Activated CD4-positive, alpha-beta T cell treated with anti-CD3 and anti-CD28 coated beads, Interleukin-2, amount 10 ng/mL, durations not matched to agents 7 days and 5 days (primary cell): ENCODE measurements at regions not wholly inside any gene's neighbourhood (a gene's known extent, or its start where the extent isn't known, plus 50 kb on each side); places are given as distances from the start of the nearest gene placed in this dataset.

Experiments
- CTCF ChIA-PET: fragments of 350-600 bp; sonication (Branson Sonifier 250); formaldehyde crosslinking; loops from one replicate; lab custom pipeline; 2021; ENCODE audit warnings: antibody characterized with exemption; lab: Charles Lee
- POLR2A ChIA-PET: fragments of 350-600 bp; sonication (Branson Sonifier 250); formaldehyde crosslinking; loops from one replicate; lab custom pipeline; 2021; ENCODE audit warnings: antibody characterized with exemption; lab: Charles Lee
- DNase-seq: peaks from one replicate; pipeline ENCODE4 v3.0.0-alpha.2; 2020
- H3K27ac Mint-ChIP-seq: one replicate; pipeline ENCODE4 v1.8.0; 2021; ENCODE audit warnings: mild to moderate bottlenecking, moderate library complexity, mixed read lengths
- H3K27me3 Mint-ChIP-seq: one replicate; pipeline ENCODE4 v1.8.0; 2021; ENCODE audit warnings: mixed read lengths
- H3K36me3 Mint-ChIP-seq: one replicate; pipeline ENCODE4 v1.8.0; 2021; ENCODE audit warnings: low read depth, mixed read lengths
- H3K4me1 Mint-ChIP-seq: one replicate; pipeline ENCODE4 v1.8.0; 2021; ENCODE audit warnings: mixed read lengths
- H3K4me3 Mint-ChIP-seq: one replicate; pipeline ENCODE4 v1.8.0; 2021; ENCODE audit warnings: mild to moderate bottlenecking, moderate library complexity, mixed read lengths
- H3K9me3 Mint-ChIP-seq: one replicate; pipeline ENCODE4 v1.8.0; 2021; ENCODE audit warnings: mixed read lengths

DNA sequence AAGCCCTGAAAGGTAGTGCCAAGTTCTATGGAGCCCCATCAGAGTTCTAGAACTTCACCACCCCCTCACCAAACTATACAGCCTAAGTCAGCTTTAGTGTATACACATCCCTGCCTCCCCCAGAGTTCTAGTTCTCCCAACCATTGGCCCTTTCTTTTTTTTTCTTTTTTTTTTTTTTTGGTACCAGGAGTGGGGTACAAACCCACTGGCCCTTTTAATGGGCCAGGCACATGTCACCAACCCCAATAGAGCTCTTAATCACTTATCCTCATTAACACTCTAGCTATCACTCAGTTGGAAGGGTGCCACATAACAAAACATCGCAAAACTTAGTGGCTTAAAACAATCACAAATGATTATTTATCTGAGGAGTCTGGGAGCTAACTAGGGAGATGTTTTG lies 588.6 kb downstream of the BCOR start:
- Mint-ChIP-seq H3K4me1 (peaks cover 3% of the 10 kb centered on the region), H3K27me3 (no peaks in the 10 kb centered on the region), H3K4me3 (no peak overlapping the region), H3K27ac (no peak overlapping the region), H3K36me3 (no peaks in the 10 kb centered on the region), H3K9me3 (peaks cover 5% of the 10 kb centered on the region)
- CTCF ChIA-PET, result interaction anchor here (0.6 kb wide), 3 partner anchors 11 to 1771 kb away, joined by 3 read pairs; no protein-coding TSS in a partner anchor
- no peak for DNase-seq
- POLR2A ChIA-PET, result no interaction called here

DNA sequence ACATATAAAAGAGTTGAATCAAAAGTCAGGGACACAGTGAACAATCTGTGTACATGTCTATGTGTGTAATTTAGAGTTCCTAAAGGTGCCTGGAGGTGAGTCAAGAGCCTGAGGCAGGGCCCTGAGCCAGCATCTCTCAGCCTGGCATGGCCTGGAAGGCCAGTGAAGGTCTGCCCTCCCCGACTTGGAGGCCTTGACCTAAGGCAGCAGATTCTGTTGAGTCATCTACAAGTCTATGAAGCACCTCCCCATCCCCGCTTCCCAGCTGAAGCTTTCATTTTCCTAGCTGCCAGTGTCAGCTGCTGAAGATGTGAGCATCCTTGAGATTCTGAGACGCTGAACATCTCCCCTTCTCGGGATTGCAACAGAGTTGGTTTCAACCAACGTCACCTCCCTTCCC lies 583.9 kb downstream of the BCOR start:
- ChIA-PET CTCF (no interaction called here), POLR2A (no interaction called here)
- no peak for DNase-seq
- Mint-ChIP-seq H3K27ac (no peak overlapping the region), H3K9me3 (peaks cover 5% of the 10 kb centered on the region), H3K4me1 (no peaks in the 10 kb centered on the region), H3K27me3 (no peaks in the 10 kb centered on the region), H3K4me3 (no peak overlapping the region), H3K36me3 (no peaks in the 10 kb centered on the region)

DNA sequence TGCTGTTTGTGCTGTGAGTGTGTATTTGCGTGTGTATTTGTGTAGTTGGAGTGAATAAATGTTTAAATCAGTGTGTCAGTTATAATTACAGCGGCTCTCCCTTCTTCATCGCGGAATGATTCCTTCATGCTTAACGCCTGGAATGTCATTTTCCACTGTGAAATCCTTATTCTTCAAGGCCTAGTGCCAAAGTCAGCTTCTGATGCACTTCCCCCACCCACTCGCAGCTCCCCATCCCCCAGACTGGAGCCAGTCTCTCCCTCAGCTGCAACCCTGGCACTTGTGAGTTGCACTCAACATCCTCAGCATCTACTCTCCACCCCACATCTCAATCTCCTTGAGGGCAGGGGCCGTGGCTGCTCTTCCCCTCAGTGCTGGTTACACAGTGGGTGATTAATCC lies 583.0 kb downstream of the BCOR start:
- CTCF ChIA-PET, result interaction anchor here (0.7 kb wide), 1 partner anchor 28 kb away, joined by 3 read pairs; no protein-coding TSS in a partner anchor
- no peak overlapping the region for H3K4me3 Mint-ChIP-seq
- no peaks in the 10 kb centered on the region for H3K4me1 Mint-ChIP-seq
- H3K9me3 Mint-ChIP-seq, result peaks cover 2% of the 10 kb centered on the region
- DNase-seq, result no peak
- H3K36me3 Mint-ChIP-seq, result no peaks in the 10 kb centered on the region
- no peak overlapping the region for H3K27ac Mint-ChIP-seq
- POLR2A ChIA-PET, result no interaction called here
- no peaks in the 10 kb centered on the region for H3K27me3 Mint-ChIP-seq

DNA sequence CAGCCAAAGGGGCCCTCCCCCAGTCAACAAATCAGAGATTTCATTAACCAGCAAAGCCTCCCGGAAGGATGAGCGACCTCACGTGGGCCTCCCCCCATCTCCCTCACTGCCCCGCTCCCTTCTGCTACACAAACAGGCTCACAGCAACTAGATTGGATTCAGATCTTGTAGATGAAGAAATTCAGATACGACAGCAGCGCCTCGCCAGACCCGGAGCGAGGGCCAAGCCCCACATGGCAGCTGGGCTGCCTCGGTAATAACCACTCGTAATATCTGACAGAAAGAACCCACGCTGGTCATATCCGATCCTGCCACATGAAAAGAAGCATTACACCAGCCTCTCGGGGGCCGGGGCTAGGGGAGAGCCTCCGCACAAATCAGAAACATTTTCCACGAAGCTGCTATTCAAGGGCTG lies 581.3 kb downstream of the BCOR start:
- Mint-ChIP-seq H3K9me3 (no peaks in the 10 kb centered on the region), H3K36me3 (no peaks in the 10 kb centered on the region), H3K4me1 (no peaks in the 10 kb centered on the region), H3K27me3 (no peaks in the 10 kb centered on the region), H3K4me3 (no peak overlapping the region), H3K27ac (no peak overlapping the region)
- ChIA-PET POLR2A (no interaction called here), CTCF (interaction anchor here (0.7 kb wide), 1 partner anchor 73 kb away, joined by 3 read pairs; no protein-coding TSS in a partner anchor)
- no peak for DNase-seq

DNA sequence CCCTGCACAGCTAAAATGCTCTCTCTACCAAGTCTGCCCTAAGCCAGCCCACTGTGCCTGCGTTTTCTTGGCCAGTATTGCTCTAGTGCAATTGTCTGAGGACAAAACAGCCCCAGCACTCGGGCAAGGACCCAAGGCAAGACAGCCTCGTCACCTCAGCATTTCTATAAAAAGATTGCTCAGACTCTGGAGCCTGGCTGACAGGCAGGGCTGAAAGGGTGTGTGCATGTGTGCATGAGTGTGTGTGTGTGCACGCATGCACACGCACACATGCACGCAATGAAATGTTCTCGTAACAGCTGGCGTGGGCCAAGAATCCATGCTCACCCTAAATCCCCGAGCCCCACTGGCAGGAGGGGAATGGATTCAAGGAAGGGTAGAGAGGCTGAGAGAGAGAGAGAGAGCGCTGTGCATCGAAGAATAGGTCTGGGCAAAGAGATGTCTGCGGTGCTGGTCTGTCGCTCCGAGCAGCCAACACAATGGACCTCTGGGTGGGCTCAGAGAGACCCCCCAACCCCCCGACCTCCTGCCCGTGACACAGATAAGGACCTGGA lies 579.2 kb downstream of the BCOR start:
- CTCF ChIA-PET, result no interaction called here
- no peaks in the 10 kb centered on the region for H3K9me3 Mint-ChIP-seq
- POLR2A ChIA-PET, result no interaction called here

DNA sequence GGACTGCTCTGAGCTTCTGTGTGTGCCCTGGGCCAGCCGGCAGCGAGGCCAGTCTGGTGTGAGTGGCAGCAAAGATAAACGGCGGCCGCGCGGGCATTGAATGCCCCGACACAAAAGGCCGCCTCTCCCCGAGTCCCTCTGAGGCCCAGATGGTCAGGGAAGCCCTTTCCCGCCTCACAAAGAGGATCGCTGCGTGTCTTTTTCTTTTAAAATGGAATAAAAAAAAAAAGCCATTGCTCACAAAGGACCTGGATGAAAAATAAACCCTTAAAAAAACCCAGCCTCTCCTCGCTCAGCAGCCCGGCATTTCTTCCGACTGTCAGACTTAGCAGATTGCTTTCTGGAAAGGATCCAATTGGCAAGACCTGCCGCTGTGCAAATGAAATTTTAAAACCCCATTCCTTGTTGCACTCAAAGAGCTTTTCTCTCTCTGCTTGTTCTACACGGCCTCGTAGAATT lies 578.7 kb downstream of the BCOR start:
- no peak for DNase-seq
- H3K9me3 Mint-ChIP-seq, result no peaks in the 10 kb centered on the region
- ChIA-PET CTCF (no interaction called here), POLR2A (no interaction called here)
- no peak overlapping the region for H3K27ac Mint-ChIP-seq
- H3K27me3 Mint-ChIP-seq, result no peaks in the 10 kb centered on the region
- no peaks in the 10 kb centered on the region for H3K36me3 Mint-ChIP-seq
- no peaks in the 10 kb centered on the region for H3K4me1 Mint-ChIP-seq
- H3K4me3 Mint-ChIP-seq, result no peak overlapping the region

More for the DNA sequence above, 579.2 kb downstream of the BCOR start:
- DNase-seq, result no peak
- H3K4me3 Mint-ChIP-seq, result no peak overlapping the region
- H3K27me3 Mint-ChIP-seq, result no peaks in the 10 kb centered on the region
- no peaks in the 10 kb centered on the region for H3K4me1 Mint-ChIP-seq
- H3K36me3 Mint-ChIP-seq, result no peaks in the 10 kb centered on the region
- no peak overlapping the region for H3K27ac Mint-ChIP-seq

DNA sequence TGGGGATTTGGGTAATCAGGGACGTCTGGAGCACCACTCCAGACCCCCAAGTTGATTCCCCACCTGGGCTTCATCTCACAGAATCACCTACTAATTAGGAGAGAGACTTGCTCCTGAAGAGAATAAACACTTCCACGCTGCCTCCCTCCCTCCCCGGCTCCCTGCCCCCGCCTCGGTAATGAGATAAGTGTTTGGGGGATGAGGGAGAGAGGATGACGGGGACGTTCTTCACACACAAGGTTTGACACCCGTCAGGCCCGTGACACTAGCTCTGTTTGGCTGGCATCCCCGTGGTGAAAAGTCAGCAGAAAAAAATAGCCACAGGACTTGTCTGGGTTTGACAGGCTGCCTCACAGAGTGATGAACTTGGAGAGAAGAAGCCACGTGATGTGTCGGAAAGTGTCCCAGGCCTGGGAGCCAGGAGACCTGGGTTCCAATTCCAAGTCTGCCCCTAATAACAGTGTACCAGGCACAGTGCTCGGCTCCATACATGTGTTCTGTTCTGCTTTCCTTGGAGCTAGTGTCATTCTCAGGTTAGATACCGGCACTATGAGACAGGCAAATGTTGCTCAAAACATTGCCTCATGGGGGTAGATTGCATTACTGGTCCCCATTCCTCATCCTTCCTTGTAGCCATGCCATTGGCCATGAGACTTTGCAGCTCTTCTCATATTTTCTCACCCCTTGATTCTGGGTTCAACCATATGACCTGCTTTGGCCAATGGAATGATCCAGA lies 578.0 kb downstream of the BCOR start:
- no peaks in the 10 kb centered on the region for H3K9me3 Mint-ChIP-seq
- POLR2A ChIA-PET, result no interaction called here
- no peak for DNase-seq
- no peaks in the 10 kb centered on the region for H3K27me3 Mint-ChIP-seq
- CTCF ChIA-PET, result interaction anchor here (0.6 kb wide), 1 partner anchor 10 kb away, joined by 3 read pairs; no protein-coding TSS in a partner anchor
- no peaks in the 10 kb centered on the region for H3K36me3 Mint-ChIP-seq
- no peak overlapping the region for H3K4me3 Mint-ChIP-seq
- H3K27ac Mint-ChIP-seq, result no peak overlapping the region
- H3K4me1 Mint-ChIP-seq, result no peaks in the 10 kb centered on the region

DNA sequence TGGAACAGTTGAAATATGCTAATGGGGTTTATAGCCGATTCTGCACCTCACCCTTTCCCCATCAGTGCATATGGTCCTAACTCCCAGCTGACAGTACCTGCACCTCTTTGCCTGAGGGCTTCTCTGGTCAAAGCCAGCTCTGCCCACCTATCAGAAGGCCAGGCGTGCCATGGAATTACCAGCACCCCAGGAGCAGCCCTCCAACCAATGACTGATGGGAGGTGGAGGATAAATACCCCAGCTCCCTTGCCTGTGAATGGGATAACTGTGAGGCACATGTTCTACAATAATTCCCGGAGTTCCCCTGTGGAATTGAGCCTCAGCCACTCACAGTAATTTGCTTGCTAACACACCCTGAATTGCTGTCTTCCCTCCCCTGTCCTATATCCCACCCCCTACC lies 572.0 kb downstream of the BCOR start:
- Mint-ChIP-seq H3K36me3 (no peaks in the 10 kb centered on the region), H3K9me3 (no peaks in the 10 kb centered on the region), H3K4me1 (no peaks in the 10 kb centered on the region), H3K27me3 (no peaks in the 10 kb centered on the region), H3K27ac (no peak overlapping the region), H3K4me3 (no peak overlapping the region)
- CTCF ChIA-PET, result no interaction called here
- POLR2A ChIA-PET, result no interaction called here
- no peak for DNase-seq

DNA sequence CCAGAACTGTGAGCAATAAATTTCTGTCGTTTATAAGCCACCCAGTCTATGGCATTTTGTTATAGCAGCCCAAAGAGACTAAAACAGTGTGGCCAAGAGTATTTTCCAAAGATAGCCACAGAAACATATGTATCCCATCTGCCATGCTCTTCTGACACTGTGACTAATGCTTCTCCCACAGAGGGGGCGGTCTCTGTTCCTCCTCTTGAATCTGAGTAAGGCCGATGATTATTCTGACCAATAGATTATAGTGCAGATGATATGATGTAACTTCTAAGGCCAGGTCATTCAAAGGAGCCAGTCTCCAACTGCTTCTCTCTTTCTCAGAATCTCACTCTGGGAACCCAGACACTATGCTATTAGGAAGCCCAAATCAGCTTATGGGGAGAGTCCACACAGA lies 570.7 kb downstream of the BCOR start:
- no peaks in the 10 kb centered on the region for H3K27me3 Mint-ChIP-seq
- H3K9me3 Mint-ChIP-seq, result peaks cover 1% of the 10 kb centered on the region
- no peaks in the 10 kb centered on the region for H3K36me3 Mint-ChIP-seq
- no peaks in the 10 kb centered on the region for H3K4me1 Mint-ChIP-seq
- H3K4me3 Mint-ChIP-seq, result no peak overlapping the region
- CTCF ChIA-PET, result no interaction called here
- no peak for DNase-seq
- no peak overlapping the region for H3K27ac Mint-ChIP-seq
- POLR2A ChIA-PET, result no interaction called here

DNA sequence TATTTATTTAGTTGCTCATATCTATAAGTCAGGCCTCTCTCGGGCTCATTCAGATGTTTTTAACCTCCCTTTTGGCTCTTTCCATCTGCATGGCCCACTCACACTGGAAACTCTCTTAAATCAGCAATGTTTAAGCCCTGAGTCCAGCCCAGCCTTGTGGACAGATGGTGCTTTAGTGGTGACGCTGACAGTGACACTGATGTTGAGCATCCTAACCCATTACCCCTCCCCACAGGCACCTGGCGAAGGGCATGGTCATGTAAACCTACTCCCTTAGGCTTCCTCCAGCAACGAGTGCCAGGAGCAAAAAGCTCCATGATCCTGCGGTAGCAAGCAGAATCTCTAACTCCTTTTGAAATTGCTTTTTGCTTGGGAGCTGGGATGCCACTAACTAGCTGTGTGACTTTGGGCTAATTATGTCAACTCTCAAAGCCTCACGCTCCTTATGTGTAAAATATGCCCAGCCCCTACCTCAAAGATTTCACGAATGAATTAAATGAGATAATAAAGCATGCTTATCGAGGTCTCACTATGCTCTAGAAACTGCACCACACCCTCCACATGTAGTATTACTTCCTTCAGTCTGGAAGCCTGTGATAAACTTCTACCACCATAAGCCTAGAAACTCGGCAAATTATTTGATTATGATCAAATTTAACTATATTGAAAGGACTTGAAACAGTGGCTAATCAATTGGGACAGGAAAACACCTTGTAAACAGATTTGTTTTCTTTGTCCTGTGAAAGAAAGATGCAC lies 569.4 kb downstream of the BCOR start:
- ChIA-PET POLR2A (no interaction called here), CTCF (no interaction called here)
- H3K27ac Mint-ChIP-seq, result no peak overlapping the region
- DNase-seq, result no peak
- no peaks in the 10 kb centered on the region for H3K36me3 Mint-ChIP-seq
- H3K9me3 Mint-ChIP-seq, result peaks cover 5% of the 10 kb centered on the region
- H3K4me1 Mint-ChIP-seq, result no peaks in the 10 kb centered on the region
- no peak overlapping the region for H3K4me3 Mint-ChIP-seq
- no peaks in the 10 kb centered on the region for H3K27me3 Mint-ChIP-seq

DNA sequence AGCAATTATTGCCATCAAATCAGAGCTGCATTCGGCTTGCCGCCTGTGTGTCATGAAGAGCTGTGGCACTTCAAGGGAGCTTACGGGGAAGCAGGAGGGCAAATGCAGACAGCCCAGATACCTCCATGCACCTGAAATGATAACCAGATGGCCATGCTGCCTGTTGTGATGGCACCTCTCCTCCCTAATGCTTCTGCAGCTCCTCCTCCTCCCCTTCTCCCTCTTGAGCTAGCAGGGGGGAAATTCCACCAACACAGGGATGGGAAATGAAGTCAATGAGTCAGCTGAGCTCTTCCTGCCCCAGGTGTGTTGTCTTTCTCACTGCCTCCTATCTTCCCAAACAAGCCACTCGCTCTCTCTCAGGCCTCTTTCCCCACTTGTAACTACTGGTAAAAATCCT lies 565.0 kb downstream of the BCOR start:
- CTCF ChIA-PET, result no interaction called here
- peaks cover 5% of the 10 kb centered on the region for H3K9me3 Mint-ChIP-seq

DNA sequence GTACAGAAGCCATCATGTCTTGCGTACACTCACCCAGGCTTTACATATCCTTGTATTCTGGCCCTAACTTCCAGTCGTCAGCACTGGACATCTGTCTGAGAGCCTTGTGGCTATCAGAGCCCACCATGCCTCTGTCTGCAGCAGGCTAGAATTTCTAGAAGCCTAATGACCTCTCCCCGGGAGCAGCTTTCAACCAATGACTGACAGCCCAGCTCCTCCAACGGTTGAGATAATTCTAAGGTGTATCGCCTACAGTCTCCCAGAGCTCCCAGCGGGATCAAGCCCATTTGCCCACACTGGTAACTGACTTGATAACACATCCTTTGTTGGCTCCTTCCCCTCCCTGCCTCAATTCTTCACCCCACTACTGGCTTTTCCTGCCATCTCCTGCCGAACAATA lies 562.8 kb downstream of the BCOR start:
- Mint-ChIP-seq H3K4me1 (no peaks in the 10 kb centered on the region), H3K27me3 (no peaks in the 10 kb centered on the region), H3K36me3 (no peaks in the 10 kb centered on the region), H3K4me3 (no peak overlapping the region), H3K27ac (no peak overlapping the region), H3K9me3 (peaks cover 5% of the 10 kb centered on the region)
- ChIA-PET POLR2A (no interaction called here), CTCF (no interaction called here)
- no peak for DNase-seq

More for the DNA sequence above, 565.0 kb downstream of the BCOR start:
- H3K27me3 Mint-ChIP-seq, result no peaks in the 10 kb centered on the region
- POLR2A ChIA-PET, result no interaction called here
- H3K36me3 Mint-ChIP-seq, result no peaks in the 10 kb centered on the region
- H3K27ac Mint-ChIP-seq, result no peak overlapping the region
- no peak for DNase-seq
- no peaks in the 10 kb centered on the region for H3K4me1 Mint-ChIP-seq
- no peak overlapping the region for H3K4me3 Mint-ChIP-seq

DNA sequence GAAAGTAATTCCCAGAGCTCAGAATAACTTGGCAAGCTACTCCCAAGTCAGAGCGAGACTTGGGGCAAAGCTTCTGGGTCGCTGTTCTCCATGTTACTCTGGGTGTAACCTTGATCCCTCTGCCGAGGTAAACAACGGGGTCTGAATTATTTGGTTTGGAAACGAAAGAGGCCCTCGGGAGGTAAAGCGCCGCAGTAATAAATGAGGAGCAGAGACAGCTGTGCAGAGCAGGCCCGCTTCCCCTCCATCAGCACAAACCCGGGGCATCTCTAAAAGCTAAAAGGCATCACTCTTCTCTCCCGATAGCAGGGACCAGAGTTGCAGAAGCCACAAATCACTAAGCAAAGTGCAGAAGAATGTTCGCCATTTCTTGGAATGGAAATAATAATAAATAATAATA lies 561.5 kb downstream of the BCOR start:
- H3K27ac Mint-ChIP-seq, result no peak overlapping the region
- no peak overlapping the region for H3K4me3 Mint-ChIP-seq
- POLR2A ChIA-PET, result no interaction called here
- no peak for DNase-seq
- H3K36me3 Mint-ChIP-seq, result no peaks in the 10 kb centered on the region
- CTCF ChIA-PET, result no interaction called here
- no peaks in the 10 kb centered on the region for H3K27me3 Mint-ChIP-seq
- peaks cover 5% of the 10 kb centered on the region for H3K9me3 Mint-ChIP-seq
- H3K4me1 Mint-ChIP-seq, result no peaks in the 10 kb centered on the region
